ENCODE measurements at regions not wholly inside any gene's neighbourhood (a gene's known extent, or its start where the extent isn't known, plus 50 kb on each side); places are given as distances from the start of the nearest gene placed in this dataset.

DNA sequence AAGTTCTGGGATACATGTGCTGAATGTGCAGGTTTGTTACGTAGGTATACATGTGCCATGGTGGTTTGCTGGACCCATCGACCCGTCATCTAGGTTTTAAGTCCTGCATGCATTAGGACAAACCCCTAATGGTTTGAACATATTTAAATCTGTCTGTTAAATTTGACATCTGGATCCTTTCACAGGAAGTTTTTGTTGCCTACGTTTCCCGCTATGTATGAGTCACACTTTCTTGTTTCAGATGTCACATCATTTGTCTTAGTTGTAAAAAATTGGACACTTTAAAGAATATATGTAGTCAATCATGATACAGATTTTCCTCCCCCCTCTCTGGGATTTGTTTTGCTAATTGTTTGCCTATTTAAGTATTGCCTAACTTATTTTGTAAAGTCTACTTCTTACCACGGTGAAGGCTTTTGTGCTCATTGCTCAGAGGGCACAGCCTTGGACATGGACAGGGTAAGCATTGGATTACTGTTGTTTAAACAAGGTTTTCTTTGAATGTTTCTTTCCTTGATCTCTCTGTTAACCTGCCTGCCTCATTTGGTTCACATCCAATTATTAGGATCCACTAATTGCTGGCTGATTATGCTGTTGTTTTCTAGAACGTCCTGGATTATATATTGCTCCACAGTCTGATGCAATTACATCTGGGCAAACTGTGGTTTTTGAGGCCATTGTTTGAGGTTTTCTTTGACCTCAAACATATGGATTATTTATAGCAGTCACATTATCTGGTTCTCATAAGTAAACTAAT is 1441.4 kb downstream of the AACS start:
- H3K27ac Mint-ChIP-seq: no peak overlapping the region
- peaks cover 35% of the 10 kb centered on the region for H3K9me3 Mint-ChIP-seq
- no peaks in the 10 kb centered on the region for H3K27me3 Mint-ChIP-seq (ENCODE audit: insufficient read depth)
- H3K36me3 Mint-ChIP-seq (ENCODE audit: low read depth): peaks cover 5% of the 10 kb centered on the region; the same call in 1 of the 2 replicates
- no peak for DNase-seq
- H3K4me1 Mint-ChIP-seq (ENCODE audit: low read depth): no peaks in the 10 kb centered on the region
- no peak overlapping the region for H3K4me3 Mint-ChIP-seq
- TF ChIP-seq, protein P1, sequence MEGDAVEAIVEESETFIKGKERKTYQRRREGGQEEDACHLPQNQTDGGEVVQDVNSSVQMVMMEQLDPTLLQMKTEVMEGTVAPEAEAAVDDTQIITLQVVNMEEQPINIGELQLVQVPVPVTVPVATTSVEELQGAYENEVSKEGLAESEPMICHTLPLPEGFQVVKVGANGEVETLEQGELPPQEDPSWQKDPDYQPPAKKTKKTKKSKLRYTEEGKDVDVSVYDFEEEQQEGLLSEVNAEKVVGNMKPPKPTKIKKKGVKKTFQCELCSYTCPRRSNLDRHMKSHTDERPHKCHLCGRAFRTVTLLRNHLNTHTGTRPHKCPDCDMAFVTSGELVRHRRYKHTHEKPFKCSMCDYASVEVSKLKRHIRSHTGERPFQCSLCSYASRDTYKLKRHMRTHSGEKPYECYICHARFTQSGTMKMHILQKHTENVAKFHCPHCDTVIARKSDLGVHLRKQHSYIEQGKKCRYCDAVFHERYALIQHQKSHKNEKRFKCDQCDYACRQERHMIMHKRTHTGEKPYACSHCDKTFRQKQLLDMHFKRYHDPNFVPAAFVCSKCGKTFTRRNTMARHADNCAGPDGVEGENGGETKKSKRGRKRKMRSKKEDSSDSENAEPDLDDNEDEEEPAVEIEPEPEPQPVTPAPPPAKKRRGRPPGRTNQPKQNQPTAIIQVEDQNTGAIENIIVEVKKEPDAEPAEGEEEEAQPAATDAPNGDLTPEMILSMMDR (IDR thresholded peaks at IDR 0.05): no peak

DNA sequence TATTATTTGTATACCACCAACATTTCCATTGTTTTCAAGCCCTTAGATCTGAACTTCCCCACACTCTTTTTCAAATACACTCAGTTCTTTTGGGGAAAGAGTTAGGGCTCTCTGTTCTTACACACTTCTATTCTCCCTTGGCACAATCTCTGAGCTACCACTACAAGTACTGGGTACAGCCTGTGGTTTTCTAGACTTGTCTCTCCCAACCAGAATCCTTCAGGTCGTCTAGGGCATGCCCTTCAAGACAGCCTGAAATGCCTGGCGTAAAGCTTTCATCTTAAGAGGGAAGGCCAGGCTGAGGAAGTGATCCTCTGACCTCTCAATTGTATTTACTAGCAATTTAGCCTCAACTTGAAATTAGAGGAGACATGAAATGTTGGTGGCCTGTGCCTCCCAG is 1442.0 kb downstream of the AACS start:
- TF ChIP-seq, protein P1 (IDR thresholded peaks at IDR 0.05): no peak
- no peak overlapping the region for H3K4me3 Mint-ChIP-seq
- H3K36me3 Mint-ChIP-seq (ENCODE audit: low read depth): peaks cover 5% of the 10 kb centered on the region; the same call in 1 of the 2 replicates
- DNase-seq: no peak
- H3K27ac Mint-ChIP-seq: no peak overlapping the region
- peaks cover 29% of the 10 kb centered on the region for H3K9me3 Mint-ChIP-seq
- no peaks in the 10 kb centered on the region for H3K27me3 Mint-ChIP-seq (ENCODE audit: insufficient read depth)
- H3K4me1 Mint-ChIP-seq (ENCODE audit: low read depth): no peaks in the 10 kb centered on the region

DNA sequence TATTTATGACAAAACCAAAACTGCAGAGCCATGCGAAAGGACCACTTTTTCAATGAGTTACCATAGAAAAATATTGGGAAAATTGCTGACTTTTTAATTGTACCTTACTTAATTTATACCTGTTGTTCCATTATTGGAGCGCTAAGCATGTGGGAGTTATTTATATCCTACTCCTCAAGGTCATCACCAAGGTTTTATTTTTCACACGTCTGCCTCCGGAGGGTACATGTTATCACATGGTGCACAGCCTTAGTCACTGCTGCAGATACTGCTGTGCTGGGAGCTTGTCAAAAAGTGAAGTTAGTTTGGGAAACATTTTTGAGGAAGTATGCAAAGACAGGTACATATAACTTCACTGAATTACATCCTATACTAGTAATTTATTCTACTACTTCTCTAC is 1444.3 kb downstream of the AACS start:
- peaks cover 5% of the 10 kb centered on the region; the same call in 1 of the 2 replicates for H3K36me3 Mint-ChIP-seq (ENCODE audit: low read depth)
- H3K27me3 Mint-ChIP-seq (ENCODE audit: insufficient read depth): no peaks in the 10 kb centered on the region; the same call in 1 of the 2 replicates
- no peak overlapping the region for H3K4me3 Mint-ChIP-seq
- H3K9me3 Mint-ChIP-seq: peaks cover 27% of the 10 kb centered on the region
- TF ChIP-seq, protein P1 (IDR thresholded peaks at IDR 0.05): no peak
- H3K4me1 Mint-ChIP-seq (ENCODE audit: low read depth): no peaks in the 10 kb centered on the region
- no peak for DNase-seq
- H3K27ac Mint-ChIP-seq: no peak overlapping the region

DNA sequence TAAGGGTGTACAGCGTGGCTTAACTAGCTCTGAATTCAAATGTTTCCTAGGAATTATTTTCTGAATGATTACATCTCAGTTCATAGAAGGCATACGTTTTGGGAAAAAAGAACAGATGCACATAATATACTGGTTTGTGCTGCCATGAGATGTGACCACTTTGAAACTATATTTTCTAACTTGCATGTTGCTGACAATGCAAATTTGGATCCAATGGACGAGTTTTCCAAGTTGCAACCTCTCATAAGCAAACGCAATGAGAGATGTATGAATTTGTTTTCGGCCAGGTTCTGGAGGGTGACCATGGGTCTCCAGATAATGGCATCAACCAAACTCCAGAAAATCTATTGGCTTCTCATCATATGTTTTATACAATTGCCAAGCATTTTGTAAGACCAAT is 1445.4 kb downstream of the AACS start:
- DNase-seq: no peak
- Mint-ChIP-seq H3K4me3 (no peak overlapping the region), H3K4me1 (ENCODE audit: low read depth) (no peaks in the 10 kb centered on the region), H3K27me3 (ENCODE audit: insufficient read depth) (no peaks in the 10 kb centered on the region; the same call in 1 of the 2 replicates), H3K36me3 (ENCODE audit: low read depth) (peaks cover 5% of the 10 kb centered on the region; the same call in 1 of the 2 replicates), H3K27ac (no peak overlapping the region), H3K9me3 (peaks cover 26% of the 10 kb centered on the region)
- TF ChIP-seq, protein P1 (IDR thresholded peaks at IDR 0.05): no peak

DNA sequence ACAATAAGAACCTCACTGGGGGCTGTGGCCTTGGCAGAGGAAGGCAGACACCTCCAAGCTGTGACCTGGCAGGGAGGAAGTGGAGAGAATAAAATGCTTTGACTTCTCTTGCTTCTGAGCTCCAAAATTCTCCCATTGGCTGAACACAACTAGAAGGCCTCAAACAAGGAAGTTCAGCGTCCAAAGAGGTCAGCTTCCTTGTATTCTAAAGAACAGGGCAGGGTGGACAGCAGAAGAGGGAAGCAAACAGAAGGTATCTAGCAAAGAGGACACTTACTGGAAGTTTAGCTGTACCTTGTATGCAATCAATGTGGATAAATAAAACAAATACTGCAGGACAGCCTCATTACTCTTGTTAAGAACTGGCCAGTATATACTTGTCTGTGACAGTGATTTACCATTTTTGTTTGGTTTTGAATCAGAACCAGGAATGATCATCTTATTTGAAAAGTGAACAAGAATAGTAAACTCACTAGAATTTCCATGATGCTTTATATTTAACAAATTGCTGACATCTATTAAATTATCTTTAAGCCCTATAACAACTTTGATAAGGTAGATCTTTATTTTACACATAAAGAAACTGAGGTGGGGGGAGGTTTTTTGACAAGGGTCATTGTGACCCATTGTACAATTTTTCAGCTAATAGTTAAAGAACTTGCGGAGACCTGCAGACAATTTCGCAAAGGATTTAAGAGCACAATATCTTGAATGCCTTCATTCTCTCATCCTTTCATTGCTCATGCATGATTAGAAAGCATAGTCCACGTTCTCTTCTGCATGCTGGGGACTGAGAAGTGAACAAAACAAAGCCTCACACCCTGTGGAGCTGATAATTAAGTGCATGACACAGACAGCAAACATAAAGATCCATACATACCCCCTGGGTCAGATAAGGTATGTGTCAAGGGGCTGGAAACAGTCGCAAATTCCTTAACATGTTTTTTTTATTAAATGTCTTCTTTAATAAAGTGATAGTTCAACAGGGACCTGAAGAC is 1448.0 kb downstream of the AACS start:
- no peaks in the 10 kb centered on the region for H3K4me1 Mint-ChIP-seq (ENCODE audit: low read depth)
- no peak overlapping the region for H3K4me3 Mint-ChIP-seq
- peaks cover 8% of the 10 kb centered on the region for H3K9me3 Mint-ChIP-seq
- TF ChIP-seq, protein P1 (IDR thresholded peaks at IDR 0.05): no peak
- H3K27ac Mint-ChIP-seq: no peak overlapping the region
- H3K27me3 Mint-ChIP-seq (ENCODE audit: insufficient read depth): no peaks in the 10 kb centered on the region; the same call in 1 of the 2 replicates
- H3K36me3 Mint-ChIP-seq (ENCODE audit: low read depth): no peaks in the 10 kb centered on the region
- DNase-seq: no peak
